Common myeloid progenitor, CD34-positive (primary cell): ENCODE measurements at regions not wholly inside any gene's neighbourhood (a gene's known extent, or its start where the extent isn't known, plus 50 kb on each side); places are given as distances from the start of the nearest gene placed in this dataset.
"Not testable (repeated sequence)": the region's sequence is repeated elsewhere in the genome, so short reads cannot be mapped to it uniquely, and the experiment has no call there.

ENCODE experiments used
- CTCF ChIA-PET: fragments of 350-600 bp; sonication (Branson Sonifier 250); formaldehyde crosslinking; loops from one replicate; lab custom pipeline; 2021; ENCODE audit warnings: antibody characterized with exemption; lab: Charles Lee
- POLR2A ChIA-PET: fragments of 350-600 bp; sonication (Branson Sonifier 250); formaldehyde crosslinking; loops from one replicate; lab custom pipeline; 2021; ENCODE audit warnings: antibody characterized with exemption; lab: Charles Lee
- DNase-seq, 3 donors: peaks; one replicate each; pipeline versions ENCODE4 v3.0.0 to v3.0.0-alpha.2; 2013
- H3K27ac ChIP-seq, 2 experiments: 1 replicate in 1 of 2; 2 replicates in 1 of 2; pipeline ENCODE4 v1.7.0; 2013; ENCODE audit warnings: inconsistent platforms in 2 of 2, low read length in 2 of 2, mild to moderate bottlenecking in 2 of 2, low read depth in 1 of 2, moderate library complexity in 1 of 2; ENCODE audit not compliant: severe bottlenecking in 2 of 2, insufficient read depth in 1 of 2, poor library complexity in 1 of 2
- H3K27me3 ChIP-seq, 5 experiments: replicated peaks in 2 of 5; 1 replicate in 3 of 5; 2 replicates in 2 of 5; pipeline versions ENCODE4 v1.6.1 to v1.7.0; 2013; ENCODE audit warnings: low read length in 4 of 5, mild to moderate bottlenecking in 2 of 5, moderate library complexity in 2 of 5, inconsistent platforms in 1 of 5; ENCODE audit not compliant: insufficient read depth in 5 of 5, control insufficient read depth in 4 of 5
- H3K36me3 ChIP-seq, 4 experiments: 1 replicate in 2 of 4; 2 replicates in 2 of 4; pipeline versions ENCODE4 v1.6.1 to v1.7.0; 2013; ENCODE audit warnings: low read length in 3 of 4, control low read depth in 1 of 4, mild to moderate bottlenecking in 1 of 4; ENCODE audit not compliant: control insufficient read depth in 4 of 4, insufficient read depth in 4 of 4
- H3K4me1 ChIP-seq, 4 experiments: 1 replicate in 3 of 4; 2 replicates in 1 of 4; pipeline versions ENCODE4 v1.6.1 to v1.7.1; 2013; ENCODE audit warnings: low read length in 3 of 4, mild to moderate bottlenecking in 3 of 4, control low read depth in 1 of 4, inconsistent platforms in 1 of 4, moderate library complexity in 1 of 4; ENCODE audit not compliant: control insufficient read depth in 4 of 4, insufficient read depth in 4 of 4; ENCODE audit errors: control extremely low read depth in 1 of 4
- H3K4me3 ChIP-seq, 7 experiments: 1 replicate in 4 of 7; 2 replicates in 3 of 7; pipeline versions ENCODE4 v1.5.1 to v1.7.0; 2013; ENCODE audit warnings: mild to moderate bottlenecking in 7 of 7, low read length in 6 of 7, moderate library complexity in 6 of 7, inconsistent platforms in 2 of 7, low read depth in 2 of 7, control low read depth in 1 of 7; ENCODE audit not compliant: insufficient read depth in 4 of 7, control insufficient read depth in 1 of 7; ENCODE audit errors: extremely low read depth in 1 of 7
- H3K9me3 ChIP-seq, 5 experiments: 1 replicate in 4 of 5; 2 replicates in 1 of 5; pipeline versions ENCODE4 v1.6.1 to v1.7.1; 2013; ENCODE audit warnings: low read length in 4 of 5, mild to moderate bottlenecking in 2 of 5, inconsistent platforms in 1 of 5, low read depth in 1 of 5, moderate library complexity in 1 of 5; ENCODE audit not compliant: control insufficient read depth in 4 of 5, insufficient read depth in 2 of 5; ENCODE audit errors: control extremely low read depth in 1 of 5
- WGBS: methylation state at CpG from one replicate; pipeline ENCODE4 v1.1.5; 2013; ENCODE audit not compliant: insufficient coverage; 5-methylcytosine and 5-hydroxymethylcytosine counted together

- H3K9me3 ChIP-seq, H3K27ac ChIP-seq, DNase-seq, POLR2A ChIA-PET, H3K27me3 ChIP-seq, H3K4me3 ChIP-seq, H3K36me3 ChIP-seq: not testable (repeated sequence)
- 89% methylated on average over 7 of the region's 7 CpGs for WGBS
- CTCF ChIA-PET, result interaction anchor here (0.9 kb wide), 1 partner anchor 275 kb away, joined by 3 read pairs; no protein-coding TSS in a partner anchor
- H3K4me1 ChIP-seq, result peaks cover 3 to 20% (median 17%) of the 10 kb centered on the region in 4 experiments
These were observed 80.7 kb upstream of the KIF5B start for GRCh38 chr10:32136927-32137326.

- WGBS, result 95% methylated on average over 4 of the region's 5 CpGs
- POLR2A ChIA-PET, H3K27ac ChIP-seq: not testable (repeated sequence)
These were observed 79.6 kb upstream of the KIF5B start for GRCh38 chr10:32135796-32136195.

GRCh38 chr10:32132357-32132946, 76.2 kb upstream of the KIF5B start:
- Histone ChIP-seq H3K36me3 (no peaks in the 10 kb centered on the region), H3K9me3 (no peaks in the 10 kb centered on the region), H3K27me3 (no peaks in the 10 kb centered on the region), H3K27ac (no peak overlapping the region), H3K4me3 (no peak overlapping the region), H3K4me1 (peaks cover 6 to 21% (median 15%) of the 10 kb centered on the region in 4 experiments)
- 84% methylated on average over 6 of the region's 7 CpGs for WGBS
- ChIA-PET POLR2A (no interaction called here), CTCF (interaction anchor here (0.7 kb wide), 1 partner anchor 270 kb away, joined by 3 read pairs; no protein-coding TSS in a partner anchor)
- DNase-seq, result peak in 1 of 3 donors; percentile 24

More at GRCh38 chr10:32135796-32136195, 79.6 kb upstream of the KIF5B start:
- H3K27me3 ChIP-seq, DNase-seq, CTCF ChIA-PET, H3K9me3 ChIP-seq, H3K4me3 ChIP-seq, H3K36me3 ChIP-seq: not testable (repeated sequence)
- H3K4me1 ChIP-seq, result peaks cover 7 to 31% (median 26%) of the 10 kb centered on the region in 4 experiments

- no peaks in the 10 kb centered on the region for H3K9me3 ChIP-seq
- POLR2A ChIA-PET, result no interaction called here
These were observed 75.2 kb upstream of the KIF5B start for GRCh38 chr10:32131388-32131787.

GRCh38 chr10:32130788-32131187, 74.6 kb upstream of the KIF5B start:
- no peaks in the 10 kb centered on the region for H3K36me3 ChIP-seq
- H3K27ac ChIP-seq, result no peak overlapping the region
- H3K9me3 ChIP-seq, result no peaks in the 10 kb centered on the region
- H3K27me3 ChIP-seq, result no peaks in the 10 kb centered on the region
- CTCF ChIA-PET, result interaction anchor here (0.6 to 1.4 kb wide), 3 partner anchors 20 to 269 kb away, joined by 3 read pairs; no protein-coding TSS in a partner anchor
- H3K4me1 ChIP-seq, result peaks cover 6 to 21% (median 15%) of the 10 kb centered on the region in 4 experiments
- peak overlapping the region in 1 of 7 experiments; percentile 48 for H3K4me3 ChIP-seq
- DNase-seq, result no peak
- 100% methylated on average over 1 of the region's 2 CpGs for WGBS
- POLR2A ChIA-PET, result no interaction called here

More at GRCh38 chr10:32131388-32131787, 75.2 kb upstream of the KIF5B start:
- H3K27ac ChIP-seq, result no peak overlapping the region
- CTCF ChIA-PET, result interaction anchor here (0.6 to 1.4 kb wide), 3 partner anchors 19 to 269 kb away, joined by 3 read pairs; no protein-coding TSS in a partner anchor
- 0% methylated on average over 3 of the region's 3 CpGs for WGBS
- H3K4me1 ChIP-seq, result peaks cover 6 to 21% (median 15%) of the 10 kb centered on the region in 4 experiments
- DNase-seq, result peak; percentile 14 to 87 (median 75)
- peak overlapping the region in 3 of 7 experiments; percentile 11 to 48 (median 14) for H3K4me3 ChIP-seq
- no peaks in the 10 kb centered on the region for H3K27me3 ChIP-seq
- H3K36me3 ChIP-seq, result no peaks in the 10 kb centered on the region

GRCh38 chr10:32125023-32125422, 68.8 kb upstream of the KIF5B start:
- ChIA-PET CTCF (no interaction called here), POLR2A (no interaction called here)
- Histone ChIP-seq H3K4me1 (no peaks in the 10 kb centered on the region), H3K4me3 (no peak overlapping the region), H3K27me3 (no peaks in the 10 kb centered on the region), H3K9me3 (peaks cover 0 to 27% (median 13%) of the 10 kb centered on the region in 5 experiments), H3K36me3 (no peaks in the 10 kb centered on the region), H3K27ac (no peak overlapping the region)
- 96% methylated on average over 4 of the region's 7 CpGs for WGBS
- no peak for DNase-seq

GRCh38 chr10:32123021-32123420, 66.8 kb upstream of the KIF5B start:
- no peaks in the 10 kb centered on the region for H3K4me1 ChIP-seq
- no peaks in the 10 kb centered on the region for H3K27me3 ChIP-seq
- ChIA-PET CTCF (no interaction called here), POLR2A (no interaction called here)
- H3K9me3 ChIP-seq, result peaks cover 0 to 27% (median 13%) of the 10 kb centered on the region in 5 experiments
- H3K27ac ChIP-seq, result no peak overlapping the region
- no CpG with 5 or more reads among the region's 4 CpGs for WGBS
- no peaks in the 10 kb centered on the region for H3K36me3 ChIP-seq
- DNase-seq, result no peak
- H3K4me3 ChIP-seq, result no peak overlapping the region
